HepG2 (cell line): ENCODE measurements at regions not wholly inside any gene's neighbourhood (a gene's known extent, or its start where the extent isn't known, plus 50 kb on each side); places are given as distances from the start of the nearest gene placed in this dataset.

ENCODE experiments used
- ATAC-seq: fragments of 200-7000 bp; cut with Tn5 transposase; 3 replicates; pipeline ENCODE4 v1.9.1; 2020; ENCODE audit warnings: mild to moderate bottlenecking, moderate library complexity
- BruUV-seq: library from RNA; stranded (reverse); fragments of 400-500 nt; replicated peaks from 2 replicates; lab custom pipeline; 2021; lab: Mats Ljungman, UMichigan
- CTCF ChIA-PET: fragments of 300-600 bp; formaldehyde crosslinking; extraction: SDS; loops from one replicate; lab custom pipeline; 2021; ENCODE audit warnings: low total read pairs, inconsistent platforms, low intra/inter-chr PET ratio; lab: Yijun Ruan, JAX
- POLR2A ChIA-PET: fragments of 350-600 bp; sonication (Branson Sonifier 250); formaldehyde crosslinking; loops from one replicate; lab custom pipeline; 2020; ENCODE audit warnings: antibody characterized with exemption, inconsistent platforms; lab: Yijun Ruan, JAX
- DNase-seq: peaks from one replicate; pipeline ENCODE4 v3.0.0-alpha.2; 2015; ENCODE audit warnings: low spot score
- FAIRE-seq: peaks from 3 replicates; lab custom pipeline; 2011; peaks lifted over from hg19 to GRCh38; lab: Jason Lieb, UNC
- H2AFZ ChIP-seq: one replicate; pipeline ENCODE4 v1.6.1; 2011; ENCODE audit warnings: low read length, inconsistent platforms
- H3K27ac ChIP-seq: fragments of 300-600 bp; 3 replicates; pipeline ENCODE4 v1.8.0; 2011; ENCODE audit warnings: mixed run types, mild to moderate bottlenecking, mixed read lengths, low read length, inconsistent platforms; ENCODE audit not compliant: insufficient read depth; ENCODE audit errors: extremely low read length
- H3K27me3 ChIP-seq, 2 experiments: fragments of 200-600 bp in 1 of 2; 2 replicates in 1 of 2; 3 replicates in 1 of 2; pipeline versions ENCODE4 v1.6.0 to v1.8.0; 2011; ENCODE audit warnings: low read length in 2 of 2, mild to moderate bottlenecking in 2 of 2, moderate library complexity in 2 of 2, inconsistent platforms in 1 of 2; ENCODE audit not compliant: insufficient read depth in 2 of 2, control insufficient read depth in 1 of 2
- H3K36me3 ChIP-seq, 2 experiments: fragments of 200-600 bp in 1 of 2; replicated peaks in 1 of 2; 2 replicates in 1 of 2; 3 replicates in 1 of 2; pipeline versions ENCODE4 v1.5.1 to v1.8.0; 2011; ENCODE audit warnings: low read length in 2 of 2, inconsistent platforms in 1 of 2; ENCODE audit not compliant: insufficient read depth in 2 of 2, control insufficient read depth in 1 of 2
- H3K4me1 ChIP-seq: 2 replicates; pipeline ENCODE4 v1.5.1; 2012; ENCODE audit warnings: low read length, inconsistent platforms; ENCODE audit not compliant: insufficient read depth
- H3K4me2 ChIP-seq: 2 replicates; pipeline ENCODE4 v1.6.0; 2011; ENCODE audit warnings: low read depth, low read length, inconsistent platforms
- H3K4me3 ChIP-seq, 3 experiments: fragments of 200-600 bp in 1 of 3; sonication (generic), shearing (Covaris generic) in 1 of 3; replicated peaks in 1 of 3; 2 replicates each; pipeline ENCODE4 v1.5.1; 2011 to 2016; ENCODE audit warnings: low read length in 3 of 3, inconsistent platforms in 2 of 3, low read depth in 2 of 3, mild to moderate bottlenecking in 2 of 3, control low read depth in 1 of 3, mixed read lengths in 1 of 3; ENCODE audit not compliant: insufficient read depth in 1 of 3
- H3K79me2 ChIP-seq: one replicate; pipeline ENCODE4 v1.6.1; 2011; ENCODE audit warnings: low read length, inconsistent platforms; ENCODE audit not compliant: insufficient read depth
- H3K9ac ChIP-seq: 2 replicates; pipeline ENCODE4 v1.6.0; 2011; ENCODE audit warnings: mild to moderate bottlenecking, low read depth, low read length, inconsistent platforms; ENCODE audit not compliant: insufficient read depth
- H3K9me3 ChIP-seq: 2 replicates; pipeline ENCODE4 v1.5.1; 2012; ENCODE audit warnings: mild to moderate bottlenecking, low read length
- H4K20me1 ChIP-seq: 2 replicates; pipeline ENCODE4 v1.6.0; 2011; ENCODE audit warnings: inconsistent platforms, mild to moderate bottlenecking, low read length, moderate library complexity; ENCODE audit not compliant: insufficient read depth
- ARID5B ChIP-seq: IDR thresholded peaks from 2 replicates; pipeline ENCODE4 v1.4.0; 2020; ENCODE audit warnings: mild to moderate bottlenecking, missing genetic modification reagents
- DPF2 ChIP-seq: sonication (generic); formaldehyde crosslinking; IDR thresholded peaks from 2 replicates; pipeline ENCODE4 v1.4.0; 2020; ENCODE audit warnings: mild to moderate bottlenecking, low read depth, missing genetic modification reagents, borderline replicate concordance
- GATAD1 ChIP-seq: IDR thresholded peaks from 2 replicates; pipeline ENCODE4 v1.6.1; 2016; ENCODE audit warnings: missing genetic modification reagents, missing compliant biosample characterization
- HINFP ChIP-seq: sonication (generic); formaldehyde crosslinking; IDR thresholded peaks from 2 replicates; pipeline ENCODE4 v1.4.0; 2020; ENCODE audit warnings: low read depth, mild to moderate bottlenecking, missing genetic modification reagents
- HNRNPH1 ChIP-seq: fragments of 200-400 bp; formaldehyde crosslinking; optimal IDR thresholded peaks from 2 replicates; pipeline ENCODE3; 2017; ENCODE audit warnings: mild to moderate bottlenecking, low read depth, low read length
- NR2F1 ChIP-seq, 2 experiments: fragments of 450-650 bp in 1 of 2; formaldehyde crosslinking in 1 of 2; IDR thresholded peaks; 2 replicates each; pipeline versions ENCODE4 v1.5.0 to v1.6.1; 2016 to 2020; ENCODE audit warnings: mild to moderate bottlenecking in 1 of 2, missing compliant biosample characterization in 1 of 2, missing genetic modification reagents in 1 of 2, moderate library complexity in 1 of 2
- SATB2 ChIP-seq: sonication (generic); formaldehyde crosslinking; IDR thresholded peaks from 2 replicates; pipeline ENCODE4 v1.5.0; 2020; ENCODE audit warnings: missing genetic modification reagents
- TERF1 ChIP-seq: sonication (generic); formaldehyde crosslinking; IDR thresholded peaks from 2 replicates; pipeline ENCODE4 v1.8.0; 2022; ENCODE audit warnings: mild to moderate bottlenecking, missing genetic modification reagents, moderate library complexity
- TRAFD1 ChIP-seq: sonication (generic); formaldehyde crosslinking; IDR thresholded peaks from 2 replicates; pipeline ENCODE4 v1.5.1; 2020; ENCODE audit warnings: missing genetic modification reagents, mild to moderate bottlenecking, borderline replicate concordance
- ZNF251 ChIP-seq: sonication (generic); formaldehyde crosslinking; IDR thresholded peaks from 2 replicates; pipeline ENCODE4 v1.9.0; 2021; ENCODE audit warnings: mild to moderate bottlenecking, missing genetic modification reagents
- ZNF512B ChIP-seq: sonication (generic); formaldehyde crosslinking; IDR thresholded peaks from 2 replicates; pipeline ENCODE4 v1.5.1; 2020; ENCODE audit warnings: missing genetic modification reagents, mild to moderate bottlenecking, borderline replicate concordance
- WGBS: methylation state at CpG from one replicate; pipeline ENCODE4 v1.1.6; 2017; ENCODE audit warnings: low lambda C conversion rate; 5-methylcytosine and 5-hydroxymethylcytosine counted together
- in situ Hi-C: cut with HindIII; loops from 2 replicates; pipeline ENCODE4 v1.10.0; 2017; ENCODE audit warnings: low pct_unique_long_range_greater_than_20kb; ENCODE audit not compliant: extremely low pct_ligation_motif_present
- intact Hi-C: fragments of 100-400 bp; cut with micrococcal nuclease; formaldehyde crosslinking; loops from one replicate; pipeline ENCODE4 v1.10.0; 2022; ENCODE audit not compliant: unreplicated experiment

- no peak for DNase-seq
- TF ChIP-seq DPF2 (CRISPR knock-in tag) (no peak), TRAFD1 (CRISPR knock-in tag) (no peak), NR2F1 (CRISPR knock-in tag; IDR thresholded peaks at IDR 0.05) (no peak), ZNF512B (no peak), TERF1 (CRISPR knock-in tag) (no peak), HNRNPH1 (no peak), ARID5B (CRISPR knock-in tag) (no peak), GATAD1 (CRISPR knock-in tag) (no peak), SATB2 (no peak), HINFP (CRISPR knock-in tag) (no peak), ZNF251 (CRISPR knock-in tag) (no peak)
- Histone ChIP-seq H3K79me2 (no peaks in the 10 kb centered on the region), H3K4me2 (no peak overlapping the region), H3K9ac (no peak overlapping the region), H3K9me3 (peaks cover 7% of the 10 kb centered on the region), H2AFZ (no peak overlapping the region), H3K4me3 (no peak overlapping the region), H3K27ac (no peak overlapping the region), H4K20me1 (no peaks in the 10 kb centered on the region), H3K36me3 (no peaks in the 10 kb centered on the region), H3K27me3 (peaks cover 0 to 22% of the 10 kb centered on the region in 2 experiments; a peak in 3 of 5 replicates), H3K4me1 (no peaks in the 10 kb centered on the region)
- WGBS = 31% methylated on average over 4 of the region's 4 CpGs
- CTCF ChIA-PET = no interaction called here
- in situ Hi-C loops = no loop called here
- no peak for FAIRE-seq
- intact Hi-C loops = no loop called here
- no TSS peak for BruUV-seq
- no peak for ATAC-seq
- POLR2A ChIA-PET = no interaction called here
Measured at GRCh38 chr10:125605167-125605566, 77.8 kb downstream of the TEX36 start.
